ENCODE measurements at regions not wholly inside any gene's neighbourhood (a gene's known extent, or its start where the extent isn't known, plus 50 kb on each side); places are given as distances from the start of the nearest gene placed in this dataset.
"Not testable (repeated sequence)": the region's sequence is repeated elsewhere in the genome, so short reads cannot be mapped to it uniquely, and the experiment has no call there.

DNA sequence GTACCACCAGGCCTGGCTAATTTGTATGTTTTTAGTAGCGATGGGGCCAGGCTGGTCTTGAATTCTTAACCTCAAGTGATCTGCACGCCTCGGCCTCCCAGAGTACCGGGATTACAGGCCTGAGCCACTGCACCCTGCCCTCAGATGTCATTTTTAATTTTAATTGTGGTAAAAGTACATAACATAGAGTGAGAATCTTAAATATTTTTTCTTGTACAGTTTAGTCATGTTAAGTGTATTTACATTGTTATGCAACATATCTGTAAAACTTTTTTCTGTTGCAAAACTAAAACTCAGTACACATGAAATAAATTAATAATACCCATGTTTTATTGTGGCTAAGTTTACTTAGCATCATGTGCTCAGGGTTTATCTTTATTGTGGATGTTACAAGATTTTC lies 231.4 kb downstream of the ALG10 start:
- no peaks in the 10 kb centered on the region for H3K36me3 ChIP-seq (ENCODE audit: control insufficient read depth, insufficient read depth, low read length)
- H3K4me1 ChIP-seq (ENCODE audit: control insufficient read depth, insufficient read depth, low read length): no peaks in the 10 kb centered on the region
- H3K4me3 ChIP-seq (ENCODE audit: low read length): no peak overlapping the region
- no peak overlapping the region for H3K27ac ChIP-seq (ENCODE audit: low read length)
- H3K27me3 ChIP-seq (ENCODE audit: control insufficient read depth, insufficient read depth, low read length): no peaks in the 10 kb centered on the region
- no peak for DNase-seq
- WGBS (ENCODE audit: insufficient coverage): no CpG with 5 or more reads among the region's 4 CpGs
- H3K9me3 ChIP-seq (replicated peaks; ENCODE audit: control insufficient read depth, low read depth, low read length): peaks cover 15% of the 10 kb centered on the region

DNA sequence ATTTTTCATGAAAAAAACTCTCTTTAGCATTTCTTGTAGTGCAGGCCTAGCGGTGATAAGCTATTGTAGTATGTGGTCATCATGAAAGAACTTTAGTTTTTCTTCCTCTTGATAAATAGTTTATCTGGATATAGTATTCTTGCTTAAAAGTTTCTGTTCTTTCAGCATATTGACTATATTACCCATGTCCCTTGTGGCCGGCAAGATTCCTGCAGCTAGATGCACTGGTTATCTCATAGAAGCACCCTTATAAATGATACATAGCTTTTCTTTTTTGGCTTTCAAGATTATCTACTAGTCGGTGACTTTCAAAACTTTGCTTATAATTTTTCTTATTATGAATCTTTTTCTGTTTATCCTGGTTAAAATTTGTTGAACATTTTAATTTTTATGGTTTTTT lies 234.8 kb downstream of the ALG10 start:
- H3K4me3 ChIP-seq (ENCODE audit: low read length): no peak overlapping the region
- H3K4me1 ChIP-seq (ENCODE audit: control insufficient read depth, insufficient read depth, low read length): no peaks in the 10 kb centered on the region
- no peak for DNase-seq
- WGBS (ENCODE audit: insufficient coverage): no CpG with 5 or more reads among the region's 3 CpGs
- no peaks in the 10 kb centered on the region for H3K27me3 ChIP-seq (ENCODE audit: control insufficient read depth, insufficient read depth, low read length)
- no peak overlapping the region for H3K27ac ChIP-seq (ENCODE audit: low read length)
- H3K9me3 ChIP-seq (replicated peaks; ENCODE audit: control insufficient read depth, low read depth, low read length): peaks cover 30% of the 10 kb centered on the region
- H3K36me3 ChIP-seq (ENCODE audit: control insufficient read depth, insufficient read depth, low read length): no peaks in the 10 kb centered on the region

DNA sequence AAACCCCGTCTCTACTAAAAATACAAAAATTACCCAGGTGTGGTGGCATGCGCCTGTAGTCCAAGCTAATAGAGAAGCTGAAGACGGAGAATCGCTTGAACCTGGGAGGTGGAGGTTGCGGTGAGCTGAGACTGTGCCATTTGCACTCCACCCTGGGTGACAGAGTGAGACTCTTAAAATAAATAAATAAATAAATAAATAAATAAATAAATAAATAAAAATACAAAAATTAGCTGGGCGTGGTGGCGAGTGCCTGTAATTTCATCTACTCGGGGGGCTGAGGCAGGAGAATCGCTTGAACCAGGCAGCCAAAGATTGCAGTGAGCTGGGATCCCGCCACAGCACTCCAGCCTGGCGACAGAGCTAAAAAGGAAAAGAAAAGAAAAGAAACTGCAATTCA lies 239.8 kb downstream of the ALG10 start:
- H3K4me3 ChIP-seq (ENCODE audit: low read length); H3K36me3 ChIP-seq (ENCODE audit: control insufficient read depth, insufficient read depth, low read length); H3K4me1 ChIP-seq (ENCODE audit: control insufficient read depth, insufficient read depth, low read length); H3K27me3 ChIP-seq (ENCODE audit: control insufficient read depth, insufficient read depth, low read length); DNase-seq; H3K27ac ChIP-seq (ENCODE audit: low read length): not testable (repeated sequence)
- peaks cover 35% of the 10 kb centered on the region for H3K9me3 ChIP-seq (replicated peaks; ENCODE audit: control insufficient read depth, low read depth, low read length)
- WGBS (ENCODE audit: insufficient coverage): 88% methylated on average over 5 of the region's 11 CpGs

DNA sequence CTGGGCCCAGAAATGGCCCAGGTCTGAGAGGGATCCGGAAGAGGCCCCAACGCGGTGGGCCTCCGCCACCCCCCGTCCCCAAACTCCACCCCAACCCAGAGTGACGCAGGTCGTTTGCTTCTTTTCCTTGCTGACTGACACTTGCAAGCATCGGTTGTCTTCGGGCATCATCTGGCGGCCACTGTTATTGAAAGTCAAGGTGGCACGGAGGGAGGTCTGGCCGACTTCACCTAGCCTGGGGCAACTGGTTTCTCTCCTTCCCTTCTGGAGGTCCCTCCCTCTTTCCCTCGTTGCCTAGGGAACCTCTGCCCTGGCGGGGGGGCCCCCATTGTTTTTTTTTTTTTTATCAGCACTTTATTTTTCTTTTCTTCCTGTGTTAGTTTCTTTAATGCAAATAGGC lies 241.8 kb downstream of the ALG10 start:
- H3K9me3 ChIP-seq (replicated peaks; ENCODE audit: control insufficient read depth, low read depth, low read length): peaks cover 29% of the 10 kb centered on the region
- no peaks in the 10 kb centered on the region for H3K27me3 ChIP-seq (ENCODE audit: control insufficient read depth, insufficient read depth, low read length)
- WGBS (ENCODE audit: insufficient coverage): 91% methylated on average over 12 of the region's 14 CpGs
- no peaks in the 10 kb centered on the region for H3K36me3 ChIP-seq (ENCODE audit: control insufficient read depth, insufficient read depth, low read length)
- no peak for DNase-seq
- H3K4me1 ChIP-seq (ENCODE audit: control insufficient read depth, insufficient read depth, low read length): no peaks in the 10 kb centered on the region
- H3K4me3 ChIP-seq (ENCODE audit: low read length): no peak overlapping the region
- no peak overlapping the region for H3K27ac ChIP-seq (ENCODE audit: low read length)

DNA sequence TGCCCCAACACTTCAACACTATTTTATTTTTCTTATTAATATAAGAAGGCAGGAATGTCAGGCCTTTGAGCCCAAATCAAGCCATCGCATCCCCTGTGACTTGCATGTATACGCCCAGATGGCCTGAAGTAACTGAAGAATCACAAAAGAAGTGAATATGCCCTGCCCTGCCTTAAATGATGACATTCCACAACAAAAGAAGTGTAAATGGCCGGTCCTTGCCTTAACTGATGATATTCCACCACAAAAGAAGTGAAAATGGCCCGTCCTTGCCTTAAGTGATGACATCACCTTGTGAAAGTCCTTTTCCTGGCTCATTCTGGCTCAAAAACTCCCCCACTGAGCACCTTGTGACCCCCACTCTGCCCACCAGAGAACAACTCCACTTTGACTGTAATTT lies 251.4 kb downstream of the ALG10 start:
- WGBS (ENCODE audit: insufficient coverage): 62% methylated on average over 3 of the region's 4 CpGs
- DNase-seq; H3K27me3 ChIP-seq (ENCODE audit: control insufficient read depth, insufficient read depth, low read length); H3K4me3 ChIP-seq (ENCODE audit: low read length); H3K27ac ChIP-seq (ENCODE audit: low read length); H3K4me1 ChIP-seq (ENCODE audit: control insufficient read depth, insufficient read depth, low read length); H3K36me3 ChIP-seq (ENCODE audit: control insufficient read depth, insufficient read depth, low read length): not testable (repeated sequence)
- H3K9me3 ChIP-seq (replicated peaks; ENCODE audit: control insufficient read depth, low read depth, low read length): peaks cover 37% of the 10 kb centered on the region

DNA sequence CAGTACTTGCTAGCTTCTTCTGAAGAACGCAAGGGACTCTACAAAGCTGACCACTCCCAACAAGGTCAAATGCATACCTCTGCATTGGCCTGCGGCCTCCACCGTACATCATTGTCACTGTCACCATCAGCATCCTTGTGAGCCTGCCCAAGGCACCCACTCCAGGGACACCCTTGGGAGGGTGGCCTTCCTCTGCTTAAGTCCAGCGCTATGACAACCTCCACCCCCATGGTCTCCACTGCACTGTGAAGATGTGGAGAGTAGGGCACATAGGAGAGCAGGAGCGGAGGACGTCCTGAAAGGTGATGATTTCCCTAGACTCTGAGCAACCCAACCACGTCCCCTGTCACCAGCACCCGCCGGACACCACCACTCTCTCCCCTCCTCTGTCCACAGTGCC lies 252.8 kb downstream of the ALG10 start:
- no peak for DNase-seq
- Histone ChIP-seq H3K27me3 (ENCODE audit: control insufficient read depth, insufficient read depth, low read length) (no peaks in the 10 kb centered on the region), H3K4me1 (ENCODE audit: control insufficient read depth, insufficient read depth, low read length) (no peaks in the 10 kb centered on the region), H3K36me3 (ENCODE audit: control insufficient read depth, insufficient read depth, low read length) (no peaks in the 10 kb centered on the region), H3K4me3 (ENCODE audit: low read length) (no peak overlapping the region), H3K9me3 (replicated peaks; ENCODE audit: control insufficient read depth, low read depth, low read length) (peaks cover 36% of the 10 kb centered on the region), H3K27ac (ENCODE audit: low read length) (no peak overlapping the region)
- WGBS (ENCODE audit: insufficient coverage): 90% methylated on average over 6 of the region's 9 CpGs

DNA sequence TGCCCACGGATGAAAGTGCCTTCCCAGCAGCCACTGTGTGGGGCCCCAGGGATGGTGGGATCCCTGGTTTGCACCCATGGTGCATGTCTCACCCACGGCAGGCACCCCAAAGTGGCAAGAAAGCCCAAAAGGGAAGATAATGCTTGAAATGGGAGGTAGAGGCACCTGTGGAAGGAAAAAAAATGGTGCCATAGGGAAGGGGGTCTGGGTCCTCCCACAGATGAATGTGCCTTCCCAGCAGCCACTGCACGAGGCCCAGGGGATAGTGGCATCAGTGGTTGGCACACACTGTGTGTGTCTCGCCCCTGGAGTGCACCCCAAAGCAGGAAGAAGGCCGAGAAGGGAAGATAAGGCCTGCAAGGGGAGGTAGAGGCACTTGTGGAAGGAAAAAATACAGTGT lies 264.2 kb downstream of the ALG10 start:
- no peak overlapping the region for H3K4me3 ChIP-seq (ENCODE audit: low read length)
- H3K27ac ChIP-seq (ENCODE audit: low read length): no peak overlapping the region
- peaks cover 75% of the 10 kb centered on the region for H3K9me3 ChIP-seq (replicated peaks; ENCODE audit: control insufficient read depth, low read depth, low read length)
- 60% methylated on average over 3 of the region's 5 CpGs for WGBS (ENCODE audit: insufficient coverage)
- DNase-seq: no peak
- no peaks in the 10 kb centered on the region for H3K4me1 ChIP-seq (ENCODE audit: control insufficient read depth, insufficient read depth, low read length)
- no peaks in the 10 kb centered on the region for H3K36me3 ChIP-seq (ENCODE audit: control insufficient read depth, insufficient read depth, low read length)
- no peaks in the 10 kb centered on the region for H3K27me3 ChIP-seq (ENCODE audit: control insufficient read depth, insufficient read depth, low read length)

DNA sequence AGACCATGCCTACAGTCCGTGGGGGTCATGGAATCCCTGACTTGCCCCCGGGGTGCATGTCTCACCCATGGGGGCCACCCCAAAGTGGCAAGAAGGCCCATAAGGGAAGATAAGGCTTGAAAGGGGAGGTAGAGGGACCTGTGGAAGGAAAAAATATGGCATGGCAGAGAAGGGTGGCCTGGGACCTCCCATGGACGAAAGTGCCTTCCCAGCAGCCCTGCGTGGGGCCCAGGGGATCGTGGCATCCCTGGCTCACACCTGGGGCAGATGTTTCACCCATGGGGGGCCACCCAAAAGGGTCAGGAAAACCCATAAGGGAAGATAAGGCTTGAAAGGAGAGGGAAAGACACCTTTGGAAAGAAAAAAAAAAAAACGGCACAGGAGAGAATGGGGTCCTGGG lies 264.6 kb downstream of the ALG10 start:
- Histone ChIP-seq H3K9me3 (replicated peaks; ENCODE audit: control insufficient read depth, low read depth, low read length) (peaks cover 74% of the 10 kb centered on the region), H3K4me3 (ENCODE audit: low read length) (no peak overlapping the region), H3K36me3 (ENCODE audit: control insufficient read depth, insufficient read depth, low read length) (no peaks in the 10 kb centered on the region), H3K4me1 (ENCODE audit: control insufficient read depth, insufficient read depth, low read length) (no peaks in the 10 kb centered on the region), H3K27me3 (ENCODE audit: control insufficient read depth, insufficient read depth, low read length) (no peaks in the 10 kb centered on the region), H3K27ac (ENCODE audit: low read length) (no peak overlapping the region)
- 78% methylated on average over 4 of the region's 6 CpGs for WGBS (ENCODE audit: insufficient coverage)
- no peak for DNase-seq

DNA sequence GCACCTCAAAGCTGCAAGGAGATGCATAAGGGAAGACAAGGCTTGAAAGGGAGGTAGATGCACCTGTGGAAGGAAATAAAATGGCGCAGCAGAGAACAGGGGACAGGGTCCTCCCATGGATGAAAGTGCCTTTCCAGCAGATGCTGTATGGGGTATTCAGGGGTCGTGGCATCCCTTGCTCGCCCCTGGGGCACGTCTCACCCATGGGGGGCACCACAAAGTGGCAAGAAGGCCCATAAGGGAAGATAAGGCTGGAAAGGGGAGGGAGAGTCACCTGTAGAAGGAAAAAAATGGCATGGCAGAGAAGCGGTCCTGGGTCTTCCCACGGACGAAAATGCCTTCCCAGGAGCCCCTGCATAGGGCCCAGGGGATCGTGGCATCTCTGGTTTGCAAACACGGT lies 265.1 kb downstream of the ALG10 start:
- Histone ChIP-seq H3K9me3 (replicated peaks; ENCODE audit: control insufficient read depth, low read depth, low read length) (peaks cover 79% of the 10 kb centered on the region), H3K27me3 (ENCODE audit: control insufficient read depth, insufficient read depth, low read length) (no peaks in the 10 kb centered on the region), H3K36me3 (ENCODE audit: control insufficient read depth, insufficient read depth, low read length) (no peaks in the 10 kb centered on the region), H3K4me3 (ENCODE audit: low read length) (no peak overlapping the region), H3K27ac (ENCODE audit: low read length) (no peak overlapping the region), H3K4me1 (ENCODE audit: control insufficient read depth, insufficient read depth, low read length) (no peaks in the 10 kb centered on the region)
- DNase-seq: no peak
- WGBS (ENCODE audit: insufficient coverage): 62% methylated on average over 9 of the region's 9 CpGs

DNA sequence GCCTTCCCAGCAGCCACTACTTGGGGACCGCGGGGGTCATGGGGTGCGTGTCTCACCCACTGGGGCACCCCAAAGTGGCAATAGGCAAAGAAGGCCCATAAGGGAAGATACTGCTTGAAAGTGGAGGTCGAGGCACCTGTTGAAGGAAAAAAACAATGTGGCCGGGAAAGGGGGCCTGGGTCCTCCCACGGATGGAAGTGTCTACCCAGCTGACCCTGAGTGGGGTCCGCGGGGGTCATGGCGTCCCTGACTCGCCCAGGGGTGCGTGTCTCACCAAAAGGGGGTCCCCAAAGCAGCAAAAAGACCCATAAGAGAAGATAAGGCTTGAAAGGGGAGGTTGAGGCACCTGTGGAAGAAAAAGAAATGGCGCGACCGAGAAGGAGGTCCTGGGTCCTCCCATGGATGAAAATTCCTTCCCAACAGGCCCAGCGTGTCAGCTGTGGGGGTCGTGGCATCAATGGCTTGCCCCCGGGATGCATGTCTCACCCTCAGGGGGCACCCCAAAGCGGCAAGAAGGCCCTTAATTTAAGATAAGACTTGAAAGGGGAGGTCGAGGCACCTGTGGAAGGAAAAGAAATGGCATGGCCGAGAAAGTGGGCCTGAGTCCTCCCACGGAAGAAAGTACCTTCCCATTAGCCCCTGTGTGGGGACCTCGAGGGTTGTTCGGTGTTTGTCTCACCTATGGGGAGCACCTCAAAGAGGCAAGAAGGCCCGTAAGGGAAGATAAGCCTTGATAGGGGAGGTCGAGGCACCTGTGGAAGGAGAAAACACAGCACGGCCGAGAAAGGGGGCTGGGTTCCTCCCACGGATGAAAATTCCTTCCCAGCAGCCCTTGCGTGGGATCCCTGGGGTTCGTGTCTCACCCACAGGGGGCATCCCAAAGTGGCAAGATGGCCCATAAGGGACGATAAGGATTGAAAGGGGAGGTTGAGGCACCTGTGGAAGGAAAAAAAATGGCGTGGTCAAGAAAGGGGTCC lies 266.0 kb downstream of the ALG10 start:
- Histone ChIP-seq H3K36me3 (ENCODE audit: control insufficient read depth, insufficient read depth, low read length) (no peaks in the 10 kb centered on the region), H3K4me3 (ENCODE audit: low read length) (no peak overlapping the region), H3K9me3 (replicated peaks; ENCODE audit: control insufficient read depth, low read depth, low read length) (peaks cover 83% of the 10 kb centered on the region), H3K27me3 (ENCODE audit: control insufficient read depth, insufficient read depth, low read length) (no peaks in the 10 kb centered on the region), H3K27ac (ENCODE audit: low read length) (no peak overlapping the region), H3K4me1 (ENCODE audit: control insufficient read depth, insufficient read depth, low read length) (no peaks in the 10 kb centered on the region)
- 76% methylated on average over 27 of the region's 32 CpGs for WGBS (ENCODE audit: insufficient coverage)
- no peak for DNase-seq
